ENCODE measurements at regions not wholly inside any gene's neighbourhood (a gene's known extent, or its start where the extent isn't known, plus 50 kb on each side); places are given as distances from the start of the nearest gene placed in this dataset.

DNA sequence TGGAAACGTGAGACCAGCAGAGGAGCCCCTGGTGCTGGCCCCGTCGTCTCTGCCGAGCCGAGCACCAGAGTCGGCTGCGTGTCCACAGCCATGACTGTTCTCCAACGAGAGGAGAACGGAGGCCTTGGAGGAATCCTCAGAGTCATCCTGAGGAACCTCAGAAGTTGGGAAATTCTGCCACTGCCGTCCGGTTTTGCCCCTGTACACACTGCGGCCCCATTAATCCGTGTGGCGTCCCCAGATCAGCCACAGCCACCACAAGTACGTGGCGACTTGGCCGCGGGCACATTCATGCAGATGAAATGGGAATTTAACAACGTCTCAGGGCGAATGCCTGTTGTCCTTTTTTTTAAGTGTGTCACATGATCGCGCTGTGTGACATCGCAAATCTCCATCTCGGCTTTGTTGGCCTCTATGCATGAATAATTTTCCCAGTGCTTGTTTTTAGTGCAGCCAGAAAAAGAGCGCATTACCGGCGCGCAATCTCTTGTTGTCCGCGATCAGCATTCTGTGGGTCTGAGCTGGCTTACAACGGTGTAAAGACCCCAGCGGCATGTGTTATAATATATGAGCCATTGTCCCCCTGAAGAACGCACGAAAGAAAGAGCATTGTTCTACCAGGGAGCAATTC lies 323.0 kb upstream of the IRX4 start:
- TF ChIP-seq, protein P1, sequence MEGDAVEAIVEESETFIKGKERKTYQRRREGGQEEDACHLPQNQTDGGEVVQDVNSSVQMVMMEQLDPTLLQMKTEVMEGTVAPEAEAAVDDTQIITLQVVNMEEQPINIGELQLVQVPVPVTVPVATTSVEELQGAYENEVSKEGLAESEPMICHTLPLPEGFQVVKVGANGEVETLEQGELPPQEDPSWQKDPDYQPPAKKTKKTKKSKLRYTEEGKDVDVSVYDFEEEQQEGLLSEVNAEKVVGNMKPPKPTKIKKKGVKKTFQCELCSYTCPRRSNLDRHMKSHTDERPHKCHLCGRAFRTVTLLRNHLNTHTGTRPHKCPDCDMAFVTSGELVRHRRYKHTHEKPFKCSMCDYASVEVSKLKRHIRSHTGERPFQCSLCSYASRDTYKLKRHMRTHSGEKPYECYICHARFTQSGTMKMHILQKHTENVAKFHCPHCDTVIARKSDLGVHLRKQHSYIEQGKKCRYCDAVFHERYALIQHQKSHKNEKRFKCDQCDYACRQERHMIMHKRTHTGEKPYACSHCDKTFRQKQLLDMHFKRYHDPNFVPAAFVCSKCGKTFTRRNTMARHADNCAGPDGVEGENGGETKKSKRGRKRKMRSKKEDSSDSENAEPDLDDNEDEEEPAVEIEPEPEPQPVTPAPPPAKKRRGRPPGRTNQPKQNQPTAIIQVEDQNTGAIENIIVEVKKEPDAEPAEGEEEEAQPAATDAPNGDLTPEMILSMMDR (IDR thresholded peaks at IDR 0.05; ENCODE audit: insufficient read depth, missing control alignments): no peak

DNA sequence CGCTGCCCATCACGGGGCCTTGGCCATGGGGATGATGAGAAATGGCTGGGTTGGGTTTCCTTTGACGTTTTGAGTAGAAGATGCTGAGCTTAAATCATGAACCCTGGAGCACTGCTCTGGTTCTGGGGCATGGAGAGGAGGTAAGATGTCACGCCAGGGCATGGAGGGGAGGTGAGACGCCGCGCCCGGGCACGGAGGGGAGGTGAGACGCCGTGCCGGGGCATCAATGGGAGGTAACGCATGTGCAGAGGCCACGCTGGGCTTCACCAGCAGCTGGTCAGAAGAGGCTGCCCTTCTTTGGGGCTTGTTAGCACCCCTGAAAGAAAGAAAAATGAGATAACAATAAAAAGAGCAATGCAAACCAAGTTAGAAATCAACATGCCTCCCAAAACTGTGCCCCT lies 322.5 kb upstream of the IRX4 start:
- DNase-seq (ENCODE audit: insufficient read length, low spot score): no peak
- no peak for FAIRE-seq
- TF ChIP-seq, protein P1 (IDR thresholded peaks at IDR 0.05; ENCODE audit: insufficient read depth, missing control alignments): no peak

More for the DNA sequence above, 323.0 kb upstream of the IRX4 start:
- no peak for FAIRE-seq
- DNase-seq (ENCODE audit: insufficient read length, low spot score): no peak

DNA sequence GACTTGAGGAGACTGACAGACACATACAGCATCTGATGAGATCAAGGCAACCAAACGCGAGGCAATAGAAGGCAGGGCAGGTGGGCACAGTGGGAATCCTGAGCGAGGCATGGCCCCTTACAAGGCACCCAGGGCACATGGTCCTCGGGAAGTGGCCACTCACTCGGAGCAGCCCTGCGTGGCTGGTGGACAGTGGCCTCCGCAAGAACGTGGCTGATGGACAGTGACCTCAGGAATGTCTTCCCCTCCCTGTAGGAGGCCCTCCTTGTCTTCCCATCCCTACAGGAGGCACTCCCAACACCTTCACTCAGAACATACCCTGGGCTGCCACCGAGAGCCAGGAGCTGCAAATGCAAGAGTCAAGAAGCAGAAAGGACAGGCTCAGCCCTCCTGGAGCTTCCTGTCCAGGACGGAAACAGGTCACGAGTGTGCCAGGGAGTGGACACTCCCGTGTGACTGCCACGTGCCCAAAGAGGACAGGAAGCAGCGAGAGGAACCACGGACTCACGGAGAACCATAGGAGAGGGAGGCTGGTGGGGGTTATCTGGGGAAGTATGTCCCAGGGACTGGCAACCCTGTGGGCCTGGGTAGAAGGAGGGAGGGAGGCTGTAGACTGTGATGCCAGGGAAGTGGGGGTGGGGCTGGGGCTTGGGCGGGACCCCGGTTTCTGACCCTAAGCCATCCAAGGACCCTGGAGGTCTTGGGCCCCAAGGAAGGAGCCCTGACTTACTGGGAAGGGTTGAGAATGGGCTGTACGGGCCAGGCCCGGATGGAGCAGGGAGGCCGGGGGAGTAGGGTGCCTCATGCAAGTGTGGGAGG lies 321.9 kb upstream of the IRX4 start:
- FAIRE-seq (no peak), DNase-seq (ENCODE audit: insufficient read length, low spot score) (no peak)
- TF ChIP-seq, protein P1 (IDR thresholded peaks at IDR 0.05; ENCODE audit: insufficient read depth, missing control alignments): no peak

DNA sequence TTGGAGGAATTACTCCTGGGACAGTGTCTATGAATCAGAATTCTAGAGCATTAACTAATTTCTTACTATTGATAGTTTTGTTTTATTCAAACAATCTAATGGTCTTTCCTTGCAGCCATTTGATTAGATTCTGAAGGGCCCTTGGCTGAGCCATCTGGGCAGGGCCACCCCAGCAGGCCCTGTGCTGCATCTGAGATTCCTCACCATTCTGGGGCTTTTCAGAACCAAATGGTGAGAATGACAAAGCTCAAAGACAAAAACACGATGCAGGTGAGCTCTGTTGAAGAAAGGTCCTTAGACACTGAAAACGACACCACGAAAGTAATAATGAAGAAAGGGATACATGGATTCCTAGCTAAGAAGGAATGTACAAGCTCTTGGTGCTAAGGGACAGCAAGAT lies 321.0 kb upstream of the IRX4 start:
- DNase-seq (ENCODE audit: insufficient read length, low spot score) (no peak), FAIRE-seq (no peak)
- TF ChIP-seq, protein P1 (IDR thresholded peaks at IDR 0.05; ENCODE audit: insufficient read depth, missing control alignments): no peak

DNA sequence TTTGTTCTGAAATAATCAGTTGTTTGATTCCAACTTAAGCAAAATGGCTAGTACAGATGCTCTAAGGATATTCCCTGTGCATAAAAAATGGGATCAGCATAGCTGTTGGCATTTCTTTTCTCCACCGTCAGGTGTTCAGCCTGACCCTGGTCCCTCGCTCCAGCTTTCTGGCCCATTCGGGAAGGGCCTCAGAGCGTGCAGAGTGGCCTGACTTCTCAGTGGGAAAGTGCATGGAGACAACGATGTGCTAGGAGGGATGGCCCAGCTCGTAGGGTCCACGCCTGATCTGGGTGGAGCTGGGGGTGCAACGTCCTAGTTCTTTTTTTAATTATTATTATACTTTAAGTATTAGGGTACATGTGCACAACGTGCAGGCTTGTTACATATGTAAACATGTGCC lies 319.1 kb upstream of the IRX4 start:
- no peak for FAIRE-seq
- DNase-seq (ENCODE audit: insufficient read length, low spot score): no peak
- TF ChIP-seq, protein P1 (IDR thresholded peaks at IDR 0.05; ENCODE audit: insufficient read depth, missing control alignments): no peak

DNA sequence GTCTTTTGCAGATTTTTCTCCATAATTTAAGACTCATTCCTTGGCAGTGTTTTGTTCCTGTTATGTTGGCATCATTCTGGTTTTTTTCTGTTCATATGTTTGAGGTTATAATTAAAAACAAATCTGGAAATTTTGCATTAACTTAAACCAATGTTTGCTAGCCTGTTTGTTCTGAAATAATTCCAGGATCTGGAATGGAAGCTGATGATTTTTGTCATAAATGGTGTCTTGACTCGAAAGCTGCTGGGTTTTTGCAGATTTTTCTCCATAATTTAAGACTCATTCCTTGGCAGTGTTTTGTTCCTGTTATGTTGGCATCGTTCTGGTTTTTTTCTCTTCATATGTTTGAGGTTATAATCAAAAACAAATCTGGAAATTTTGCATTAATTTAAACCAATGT lies 318.7 kb upstream of the IRX4 start:
- DNase-seq (ENCODE audit: insufficient read length, low spot score) (no peak), FAIRE-seq (no peak)

More for the DNA sequence above, 318.7 kb upstream of the IRX4 start:
- TF ChIP-seq, protein P1 (IDR thresholded peaks at IDR 0.05; ENCODE audit: insufficient read depth, missing control alignments): no peak

All from D721Med (cell line).